Lung (tissue), 11 donors: ENCODE measurements at regions not wholly inside any gene's neighbourhood (a gene's known extent, or its start where the extent isn't known, plus 50 kb on each side); places are given as distances from the start of the nearest gene placed in this dataset.

Experiments used
- ATAC-seq: fragments of 200-7000 bp; cut with Tn5 transposase; one replicate; pipeline ENCODE4 v1.9.1; 2020; ENCODE audit warnings: moderate number of reproducible peaks; ENCODE audit not compliant: insufficient read depth, low FRiP score
- DNase-seq, 3 donors: peaks; one replicate each; pipeline ENCODE4 v3.0.0-alpha.2; 2013 to 2017
- H3K27ac ChIP-seq, 2 donors: one replicate each; pipeline ENCODE4 v1.5.1; 2013; ENCODE audit warnings: mild to moderate bottlenecking in 2 of 2, moderate library complexity in 2 of 2, control low read depth in 1 of 2, inconsistent platforms in 1 of 2, low read depth in 1 of 2, low read length in 1 of 2
- H3K27me3 ChIP-seq, 3 donors: one replicate each; pipeline ENCODE4 v1.5.1; 2013; ENCODE audit warnings: low read length in 2 of 3; ENCODE audit not compliant: control insufficient read depth in 3 of 3, insufficient read depth in 3 of 3
- H3K36me3 ChIP-seq, 4 donors: one replicate each; pipeline ENCODE4 v1.5.1; 2013; ENCODE audit warnings: low read length in 4 of 4, mild to moderate bottlenecking in 1 of 4, moderate library complexity in 1 of 4; ENCODE audit not compliant: control insufficient read depth in 4 of 4, insufficient read depth in 4 of 4
- H3K4me1 ChIP-seq, 5 donors: one replicate each; pipeline ENCODE4 v1.5.1; 2013; ENCODE audit warnings: low read length in 5 of 5, mild to moderate bottlenecking in 2 of 5, moderate library complexity in 1 of 5; ENCODE audit not compliant: control insufficient read depth in 5 of 5, insufficient read depth in 5 of 5
- H3K4me3 ChIP-seq: one replicate; pipeline ENCODE4 v1.5.1; 2013; ENCODE audit warnings: mild to moderate bottlenecking, control low read depth, moderate library complexity
- H3K9ac ChIP-seq, 2 donors: one replicate each; pipeline ENCODE4 v1.5.1; 2013; ENCODE audit warnings: low read length in 2 of 2, control low read depth in 1 of 2; ENCODE audit not compliant: insufficient read depth in 1 of 2
- H3K9me3 ChIP-seq, 4 donors: one replicate each; pipeline ENCODE4 v1.5.1; 2013; ENCODE audit warnings: low read length in 3 of 4, mild to moderate bottlenecking in 1 of 4, moderate library complexity in 1 of 4; ENCODE audit not compliant: control insufficient read depth in 4 of 4, insufficient read depth in 3 of 4
- CTCF ChIP-seq: IDR thresholded peaks from 2 replicates; pipeline ENCODE4 v1.5.1; 2012; ENCODE audit warnings: mild to moderate bottlenecking; ENCODE audit errors: control extremely low read depth, extremely low read depth
- WGBS, 2 donors: extraction: QIAGEN DNeasy Blood & Tissue Kit; methylation state at CpG; one replicate each; pipeline ENCODE4 v1.1.7; 2013; 5-methylcytosine and 5-hydroxymethylcytosine counted together
- donor health status: control.
- donor health status: control.
- donor health status: Bipolar disorder and iron deficiency.
- donor health status: healthy.
- donor health status: DM: yes; HTN: yes; CAD: no.

GRCh38 chr7:136174477-136175125 is 197.4 kb upstream of the MTPN start:
- TF ChIP-seq CTCF, result no peak
- Histone ChIP-seq H3K4me1 (peaks cover 0 to 6% (median 0%) of the 10 kb centered on the region in 5 donors), H3K4me3 (no peak overlapping the region), H3K27ac (no peak overlapping the region), H3K36me3 (no peaks in the 10 kb centered on the region), H3K9ac (no peak overlapping the region), H3K27me3 (no peaks in the 10 kb centered on the region), H3K9me3 (no peaks in the 10 kb centered on the region)
- ATAC-seq (no peak), DNase-seq (peak in 1 of 3 donors; percentile 10)
- WGBS, 2 donors, result 65 to 68% methylated on average over 5 of the region's 5 CpGs

GRCh38 chr7:136173874-136174273 is 196.7 kb upstream of the MTPN start:
- Histone ChIP-seq H3K36me3 (no peaks in the 10 kb centered on the region), H3K4me3 (no peak overlapping the region), H3K9me3 (no peaks in the 10 kb centered on the region), H3K27me3 (no peaks in the 10 kb centered on the region), H3K4me1 (peaks cover 0 to 2% (median 0%) of the 10 kb centered on the region in 5 donors), H3K27ac (no peak overlapping the region), H3K9ac (no peak overlapping the region)
- TF ChIP-seq CTCF, result no peak
- ATAC-seq (no peak), DNase-seq (no peak)
- WGBS, 2 donors, result 64 to 67% methylated on average over 5 of the region's 5 CpGs

- Histone ChIP-seq H3K4me3 (no peak overlapping the region), H3K36me3 (no peaks in the 10 kb centered on the region), H3K9me3 (no peaks in the 10 kb centered on the region), H3K9ac (no peak overlapping the region), H3K27me3 (no peaks in the 10 kb centered on the region), H3K4me1 (peaks cover 0 to 2% (median 0%) of the 10 kb centered on the region in 5 donors), H3K27ac (no peak overlapping the region)
- TF ChIP-seq CTCF, result no peak
- no peak for ATAC-seq
- DNase-seq, result no peak
These were observed 194.1 kb upstream of the MTPN start for GRCh38 chr7:136171233-136171632.

- ATAC-seq (no peak), DNase-seq (no peak)
- Histone ChIP-seq H3K27me3 (no peaks in the 10 kb centered on the region), H3K36me3 (no peaks in the 10 kb centered on the region), H3K9ac (no peak overlapping the region), H3K27ac (no peak overlapping the region), H3K9me3 (no peaks in the 10 kb centered on the region), H3K4me1 (peaks cover 0 to 2% (median 0%) of the 10 kb centered on the region in 5 donors), H3K4me3 (no peak overlapping the region)
- WGBS, 2 donors, result 61 to 67% methylated on average over 2 of the region's 2 CpGs
- TF ChIP-seq CTCF, result no peak
These were observed 191.7 kb upstream of the MTPN start for GRCh38 chr7:136168821-136169220.
